ENCODE measurements at regions not wholly inside any gene's neighbourhood (a gene's known extent, or its start where the extent isn't known, plus 50 kb on each side); places are given as distances from the start of the nearest gene placed in this dataset.

GRCh38 chr21:18089786-18090185 is 154.8 kb upstream of the CHODL start (continued):
- TF ChIP-seq ASH2L (IDR thresholded peaks at IDR 0.05; ENCODE audit: low read length) (no peak), TEAD4 (IDR thresholded peaks at IDR 0.05; ENCODE audit: low read depth, low read length) (no peak), TAF7 (optimal IDR thresholded peaks at IDR 0.05; ENCODE audit: borderline replicate concordance, low read depth, low read length) (no peak)
